Common myeloid progenitor, CD34-positive (primary cell): ENCODE measurements at regions not wholly inside any gene's neighbourhood (a gene's known extent, or its start where the extent isn't known, plus 50 kb on each side); places are given as distances from the start of the nearest gene placed in this dataset.
"Not testable (repeated sequence)": the region's sequence is repeated elsewhere in the genome, so short reads cannot be mapped to it uniquely, and the experiment has no call there.

Experiments
- CTCF ChIA-PET: fragments of 350-600 bp; sonication (Branson Sonifier 250); formaldehyde crosslinking; loops from one replicate; lab custom pipeline; 2021; ENCODE audit warnings: antibody characterized with exemption; lab: Charles Lee
- POLR2A ChIA-PET: fragments of 350-600 bp; sonication (Branson Sonifier 250); formaldehyde crosslinking; loops from one replicate; lab custom pipeline; 2021; ENCODE audit warnings: antibody characterized with exemption; lab: Charles Lee
- DNase-seq, 3 donors: peaks; one replicate each; pipeline versions ENCODE4 v3.0.0 to v3.0.0-alpha.2; 2013
- H3K27ac ChIP-seq, 2 experiments: 1 replicate in 1 of 2; 2 replicates in 1 of 2; pipeline ENCODE4 v1.7.0; 2013; ENCODE audit warnings: inconsistent platforms in 2 of 2, low read length in 2 of 2, mild to moderate bottlenecking in 2 of 2, low read depth in 1 of 2, moderate library complexity in 1 of 2; ENCODE audit not compliant: severe bottlenecking in 2 of 2, insufficient read depth in 1 of 2, poor library complexity in 1 of 2
- H3K27me3 ChIP-seq, 5 experiments: replicated peaks in 2 of 5; 1 replicate in 3 of 5; 2 replicates in 2 of 5; pipeline versions ENCODE4 v1.6.1 to v1.7.0; 2013; ENCODE audit warnings: low read length in 4 of 5, mild to moderate bottlenecking in 2 of 5, moderate library complexity in 2 of 5, inconsistent platforms in 1 of 5; ENCODE audit not compliant: insufficient read depth in 5 of 5, control insufficient read depth in 4 of 5
- H3K36me3 ChIP-seq, 4 experiments: 1 replicate in 2 of 4; 2 replicates in 2 of 4; pipeline versions ENCODE4 v1.6.1 to v1.7.0; 2013; ENCODE audit warnings: low read length in 3 of 4, control low read depth in 1 of 4, mild to moderate bottlenecking in 1 of 4; ENCODE audit not compliant: control insufficient read depth in 4 of 4, insufficient read depth in 4 of 4
- H3K4me1 ChIP-seq, 4 experiments: 1 replicate in 3 of 4; 2 replicates in 1 of 4; pipeline versions ENCODE4 v1.6.1 to v1.7.1; 2013; ENCODE audit warnings: low read length in 3 of 4, mild to moderate bottlenecking in 3 of 4, control low read depth in 1 of 4, inconsistent platforms in 1 of 4, moderate library complexity in 1 of 4; ENCODE audit not compliant: control insufficient read depth in 4 of 4, insufficient read depth in 4 of 4; ENCODE audit errors: control extremely low read depth in 1 of 4
- H3K4me3 ChIP-seq, 7 experiments: 1 replicate in 4 of 7; 2 replicates in 3 of 7; pipeline versions ENCODE4 v1.5.1 to v1.7.0; 2013; ENCODE audit warnings: mild to moderate bottlenecking in 7 of 7, low read length in 6 of 7, moderate library complexity in 6 of 7, inconsistent platforms in 2 of 7, low read depth in 2 of 7, control low read depth in 1 of 7; ENCODE audit not compliant: insufficient read depth in 4 of 7, control insufficient read depth in 1 of 7; ENCODE audit errors: extremely low read depth in 1 of 7
- H3K9me3 ChIP-seq, 5 experiments: 1 replicate in 4 of 5; 2 replicates in 1 of 5; pipeline versions ENCODE4 v1.6.1 to v1.7.1; 2013; ENCODE audit warnings: low read length in 4 of 5, mild to moderate bottlenecking in 2 of 5, inconsistent platforms in 1 of 5, low read depth in 1 of 5, moderate library complexity in 1 of 5; ENCODE audit not compliant: control insufficient read depth in 4 of 5, insufficient read depth in 2 of 5; ENCODE audit errors: control extremely low read depth in 1 of 5
- WGBS: methylation state at CpG from one replicate; pipeline ENCODE4 v1.1.5; 2013; ENCODE audit not compliant: insufficient coverage; 5-methylcytosine and 5-hydroxymethylcytosine counted together

- CTCF ChIA-PET, H3K4me3 ChIP-seq, H3K27me3 ChIP-seq, H3K27ac ChIP-seq, H3K9me3 ChIP-seq, POLR2A ChIA-PET, H3K4me1 ChIP-seq, DNase-seq: not testable (repeated sequence)
- H3K36me3 ChIP-seq = peaks cover 0 to 31% (median 18%) of the 10 kb centered on the region in 4 experiments
- 96% methylated on average over 8 of the region's 13 CpGs for WGBS
Observed at GRCh38 chr5:34192923-34193262, 149.9 kb upstream of the C1QTNF3 start.

GRCh38 chr5:34193297-34193696 is 150.3 kb upstream of the C1QTNF3 start:
- H3K4me3 ChIP-seq, H3K4me1 ChIP-seq, H3K9me3 ChIP-seq, H3K27ac ChIP-seq, POLR2A ChIA-PET, H3K27me3 ChIP-seq, CTCF ChIA-PET, DNase-seq: not testable (repeated sequence)
- WGBS = 98% methylated on average over 4 of the region's 7 CpGs
- H3K36me3 ChIP-seq = peaks cover 0 to 30% (median 17%) of the 10 kb centered on the region in 4 experiments

- H3K36me3 ChIP-seq = peaks cover 0 to 30% (median 17%) of the 10 kb centered on the region in 4 experiments
- H3K9me3 ChIP-seq, H3K4me3 ChIP-seq, CTCF ChIA-PET, H3K27me3 ChIP-seq, H3K4me1 ChIP-seq, POLR2A ChIA-PET, H3K27ac ChIP-seq: not testable (repeated sequence)
- 100% methylated on average over 1 of the region's 3 CpGs for WGBS
- peak in 2 of 3 donors; percentile 19 to 22 for DNase-seq
Observed at GRCh38 chr5:34193804-34194203, 150.8 kb upstream of the C1QTNF3 start.

GRCh38 chr5:34196091-34196490 is 153.1 kb upstream of the C1QTNF3 start:
- WGBS = 96% methylated on average over 3 of the region's 7 CpGs
- CTCF ChIA-PET, H3K4me3 ChIP-seq, H3K27me3 ChIP-seq, H3K9me3 ChIP-seq, DNase-seq, H3K27ac ChIP-seq, POLR2A ChIA-PET, H3K4me1 ChIP-seq: not testable (repeated sequence)
- H3K36me3 ChIP-seq = peaks cover 0 to 24% (median 11%) of the 10 kb centered on the region in 4 experiments

GRCh38 chr5:34205347-34205746 is 162.3 kb upstream of the C1QTNF3 start:
- POLR2A ChIA-PET, H3K36me3 ChIP-seq, H3K27me3 ChIP-seq, H3K4me3 ChIP-seq, H3K27ac ChIP-seq, H3K9me3 ChIP-seq, CTCF ChIA-PET, H3K4me1 ChIP-seq: not testable (repeated sequence)
- DNase-seq = peak in 2 of 3 donors; percentile 35 to 52
- no CpG with 5 or more reads among the region's 1 CpG for WGBS

DNA sequence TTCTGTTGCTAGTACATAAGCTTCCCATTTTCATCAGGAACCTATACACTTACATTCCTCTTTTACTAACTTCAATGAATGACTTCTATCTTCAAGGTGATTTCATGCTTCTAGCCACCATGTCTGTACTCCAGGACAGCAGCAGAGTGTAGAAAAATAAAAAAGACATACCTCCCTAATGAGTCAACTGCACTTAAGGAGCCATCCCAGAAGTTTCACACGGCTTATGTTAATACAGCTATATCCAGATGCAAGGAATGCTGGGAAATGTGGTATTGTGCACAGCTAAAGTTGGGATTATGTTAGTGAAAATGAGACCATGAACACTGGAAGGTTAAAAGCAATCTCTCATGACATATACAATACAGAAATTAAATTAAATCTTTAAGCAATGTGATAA is 174.4 kb upstream of the C1QTNF3 start:
- H3K36me3 ChIP-seq, H3K4me1 ChIP-seq, H3K4me3 ChIP-seq, DNase-seq, H3K27me3 ChIP-seq, H3K27ac ChIP-seq, POLR2A ChIA-PET, H3K9me3 ChIP-seq, CTCF ChIA-PET: not testable (repeated sequence)
- WGBS = no CpG with 5 or more reads among the region's 1 CpG

GRCh38 chr5:34221329-34222073 is 178.5 kb upstream of the C1QTNF3 start:
- H3K4me3 ChIP-seq, CTCF ChIA-PET, POLR2A ChIA-PET, H3K4me1 ChIP-seq, H3K27ac ChIP-seq, H3K27me3 ChIP-seq, H3K9me3 ChIP-seq, H3K36me3 ChIP-seq: not testable (repeated sequence)
- DNase-seq = peak in 1 of 3 donors; percentile 11
- WGBS = no CpG with 5 or more reads among the region's 3 CpGs
